Uterus (tissue), 3 donors: ENCODE measurements at regions not wholly inside any gene's neighbourhood (a gene's known extent, or its start where the extent isn't known, plus 50 kb on each side); places are given as distances from the start of the nearest gene placed in this dataset.

ENCODE experiments used
- DNase-seq, 2 donors: peaks; one replicate each; pipeline ENCODE4 v3.0.0-alpha.2; 2019 to 2020
- H3K27ac ChIP-seq, 2 donors: fragments of 200-600 bp; sonication (generic); 1 replicate in 1 of 2; 2 replicates in 1 of 2; pipeline ENCODE4 v1.5.1; 2016 to 2018
- H3K27me3 ChIP-seq, 2 donors: fragments of 200-600 bp; sonication (generic); one replicate each; pipeline ENCODE4 v1.5.1; 2018 to 2019; ENCODE audit warnings: control low read depth in 1 of 2
- H3K36me3 ChIP-seq, 2 donors: fragments of 200-600 bp; sonication (generic); one replicate each; pipeline ENCODE4 v1.5.1; 2019; ENCODE audit warnings: control low read depth in 1 of 2
- H3K4me1 ChIP-seq, 2 donors: fragments of 200-600 bp; sonication (generic); one replicate each; pipeline ENCODE4 v1.5.1; 2018 to 2019; ENCODE audit warnings: control low read depth in 1 of 2
- H3K4me3 ChIP-seq, 2 donors: fragments of 200-600 bp; sonication (generic); 1 replicate in 1 of 2; 2 replicates in 1 of 2; pipeline ENCODE4 v1.5.1; 2018 to 2019; ENCODE audit warnings: mild to moderate bottlenecking in 1 of 2
- H3K9me3 ChIP-seq, 2 donors: fragments of 200-600 bp; sonication (generic); one replicate each; pipeline ENCODE4 v1.5.1; 2019; ENCODE audit warnings: control low read depth in 1 of 2
- POLR2A ChIP-seq, 2 donors: fragments of 450-650 bp; IDR thresholded peaks; one replicate each; pipeline ENCODE4 v1.6.1; 2016; ENCODE audit warnings: antibody characterized with exemption in 2 of 2, mild to moderate bottlenecking in 1 of 2, moderate library complexity in 1 of 2
- intact Hi-C: fragments of 100-400 bp; cut with DNase I; formaldehyde crosslinking; loops from one replicate; pipeline ENCODE4 v1.15.1; 2023; ENCODE audit warnings: low total_unique reads
- TF ChIP-seq, protein P1 (sequence below), 4 experiments: fragments of 200-600 bp in 2 of 4; fragments of 450-650 bp in 2 of 4; sonication (generic) in 2 of 4; IDR thresholded peaks; one replicate each; pipeline ENCODE4 v1.5.1; 2016 to 2019; ENCODE audit warnings: antibody characterized with exemption in 4 of 4, mild to moderate bottlenecking in 2 of 4, moderate library complexity in 1 of 4
- donor health status: DM: yes; HTN: yes; CAD: no.

DNA sequence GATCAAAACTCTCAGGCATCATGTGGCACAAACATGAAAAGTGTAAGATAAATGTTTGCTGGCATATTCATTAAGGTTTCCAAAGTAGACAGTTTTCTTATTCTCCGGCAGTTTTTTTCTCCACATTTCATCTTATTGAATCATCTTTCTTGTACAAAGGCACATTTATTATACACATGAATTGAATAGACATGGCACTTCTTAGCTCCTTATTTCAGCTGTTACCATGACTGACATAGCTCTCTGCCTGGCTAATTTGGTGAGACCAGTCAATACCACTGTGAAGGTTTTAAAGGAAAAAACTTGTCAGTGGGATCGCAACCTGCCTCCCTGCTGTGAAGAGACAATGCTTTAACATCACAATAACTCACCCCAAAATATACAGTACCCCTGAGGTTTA is 285.0 kb upstream of the PCDH20 start:
- Histone ChIP-seq H3K36me3 (no peaks in the 10 kb centered on the region), H3K27ac (no peak overlapping the region), H3K4me1 (no peaks in the 10 kb centered on the region), H3K9me3 (no peaks in the 10 kb centered on the region), H3K4me3 (no peak overlapping the region), H3K27me3 (no peaks in the 10 kb centered on the region)
- intact Hi-C loops: no loop called here
- no peak for DNase-seq
- no peak for TF ChIP-seq POLR2A (IDR thresholded peaks at IDR 0.05)
- TF ChIP-seq, protein P1, sequence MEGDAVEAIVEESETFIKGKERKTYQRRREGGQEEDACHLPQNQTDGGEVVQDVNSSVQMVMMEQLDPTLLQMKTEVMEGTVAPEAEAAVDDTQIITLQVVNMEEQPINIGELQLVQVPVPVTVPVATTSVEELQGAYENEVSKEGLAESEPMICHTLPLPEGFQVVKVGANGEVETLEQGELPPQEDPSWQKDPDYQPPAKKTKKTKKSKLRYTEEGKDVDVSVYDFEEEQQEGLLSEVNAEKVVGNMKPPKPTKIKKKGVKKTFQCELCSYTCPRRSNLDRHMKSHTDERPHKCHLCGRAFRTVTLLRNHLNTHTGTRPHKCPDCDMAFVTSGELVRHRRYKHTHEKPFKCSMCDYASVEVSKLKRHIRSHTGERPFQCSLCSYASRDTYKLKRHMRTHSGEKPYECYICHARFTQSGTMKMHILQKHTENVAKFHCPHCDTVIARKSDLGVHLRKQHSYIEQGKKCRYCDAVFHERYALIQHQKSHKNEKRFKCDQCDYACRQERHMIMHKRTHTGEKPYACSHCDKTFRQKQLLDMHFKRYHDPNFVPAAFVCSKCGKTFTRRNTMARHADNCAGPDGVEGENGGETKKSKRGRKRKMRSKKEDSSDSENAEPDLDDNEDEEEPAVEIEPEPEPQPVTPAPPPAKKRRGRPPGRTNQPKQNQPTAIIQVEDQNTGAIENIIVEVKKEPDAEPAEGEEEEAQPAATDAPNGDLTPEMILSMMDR (IDR thresholded peaks at IDR 0.05): no peak

DNA sequence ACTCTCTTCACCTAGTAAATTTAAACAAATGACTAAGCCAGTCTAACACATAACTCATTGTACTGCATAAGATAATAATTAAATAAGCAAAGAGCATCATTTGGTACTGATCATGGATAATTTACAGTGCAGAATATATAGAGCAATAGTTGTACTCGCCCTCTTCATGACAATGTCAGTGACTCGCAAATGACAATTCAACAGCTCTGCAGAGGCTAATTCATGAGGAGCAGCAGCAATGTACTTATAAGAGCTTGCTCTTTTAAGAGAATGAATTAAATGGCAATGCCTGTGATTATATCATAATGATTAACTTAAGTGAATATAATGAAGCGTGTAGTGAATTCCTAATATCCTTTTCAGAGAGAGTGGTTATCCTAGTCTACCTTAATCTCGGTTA is 284.5 kb upstream of the PCDH20 start:
- Histone ChIP-seq H3K4me1 (no peaks in the 10 kb centered on the region), H3K4me3 (no peak overlapping the region), H3K27me3 (no peaks in the 10 kb centered on the region), H3K27ac (no peak overlapping the region), H3K36me3 (no peaks in the 10 kb centered on the region), H3K9me3 (no peaks in the 10 kb centered on the region)
- TF ChIP-seq, protein P1 (IDR thresholded peaks at IDR 0.05): no peak
- TF ChIP-seq POLR2A (IDR thresholded peaks at IDR 0.05): no peak
- intact Hi-C loops: no loop called here
- DNase-seq: no peak

DNA sequence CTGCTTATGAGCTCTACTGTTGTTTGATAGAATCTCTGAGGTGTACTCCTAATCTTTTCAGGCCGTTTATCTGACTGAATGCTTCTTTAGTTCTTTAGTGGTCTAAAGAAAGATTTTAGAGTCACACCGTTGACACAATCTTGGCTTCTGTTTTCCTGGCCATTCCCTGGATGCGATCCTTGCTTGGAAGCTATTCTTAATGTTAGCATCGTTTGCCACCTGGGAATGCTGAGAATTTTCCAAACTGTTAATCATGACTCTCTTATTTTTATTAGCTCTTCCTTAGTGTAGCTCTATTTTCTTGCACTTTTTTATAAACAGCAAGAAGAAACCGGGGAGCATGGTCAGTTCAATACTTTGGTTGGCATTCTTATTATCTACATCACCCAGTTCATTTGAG is 281.0 kb upstream of the PCDH20 start:
- intact Hi-C loops: no loop called here
- Histone ChIP-seq H3K4me3 (no peak overlapping the region), H3K36me3 (no peaks in the 10 kb centered on the region), H3K9me3 (no peaks in the 10 kb centered on the region), H3K27ac (no peak overlapping the region), H3K4me1 (no peaks in the 10 kb centered on the region), H3K27me3 (no peaks in the 10 kb centered on the region)
- no peak for DNase-seq
- no peak for TF ChIP-seq POLR2A (IDR thresholded peaks at IDR 0.05)

DNA sequence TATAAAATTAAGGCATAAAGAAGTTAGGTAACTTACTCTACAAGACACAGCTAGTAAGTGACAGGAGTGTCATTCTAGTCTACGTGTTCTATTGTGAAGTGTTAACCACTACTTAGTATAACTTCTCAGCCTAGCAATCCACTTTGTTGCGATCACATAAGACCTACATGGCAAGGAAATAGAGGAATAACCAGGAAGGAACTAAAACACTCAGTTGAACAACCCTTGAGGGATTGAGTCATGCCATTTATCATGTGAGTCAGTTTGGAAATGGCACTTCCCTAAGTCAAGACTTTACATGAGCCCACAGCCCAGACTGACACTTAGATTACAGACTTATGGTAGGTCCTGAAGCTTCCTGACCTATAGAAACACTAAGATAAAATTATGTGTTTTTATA is 279.5 kb upstream of the PCDH20 start:
- TF ChIP-seq, protein P1 (IDR thresholded peaks at IDR 0.05): no peak
- TF ChIP-seq POLR2A (IDR thresholded peaks at IDR 0.05): no peak
- Histone ChIP-seq H3K9me3 (no peaks in the 10 kb centered on the region), H3K27me3 (no peaks in the 10 kb centered on the region), H3K4me3 (no peak overlapping the region), H3K27ac (no peak overlapping the region), H3K4me1 (no peaks in the 10 kb centered on the region), H3K36me3 (no peaks in the 10 kb centered on the region)
- intact Hi-C loops: no loop called here
- no peak for DNase-seq

DNA sequence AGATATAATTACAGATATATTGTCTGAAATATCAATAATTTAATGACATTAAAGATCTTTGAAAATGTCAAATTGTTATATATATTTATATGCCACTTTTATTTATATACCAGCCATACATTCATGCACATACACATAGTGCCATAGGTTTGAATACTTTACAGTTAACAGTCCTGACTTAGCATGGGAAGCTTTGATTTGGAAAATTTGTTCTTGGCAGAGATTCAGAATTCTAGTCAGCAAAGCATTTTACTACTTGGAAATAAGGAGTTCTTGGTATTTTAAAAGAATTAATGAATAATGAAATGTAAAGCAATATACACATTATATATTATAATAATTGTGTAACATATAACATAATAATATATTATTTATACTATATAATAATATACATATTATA is 277.0 kb upstream of the PCDH20 start:
- Histone ChIP-seq H3K4me1 (no peaks in the 10 kb centered on the region), H3K9me3 (no peaks in the 10 kb centered on the region), H3K27ac (no peak overlapping the region), H3K36me3 (no peaks in the 10 kb centered on the region), H3K27me3 (no peaks in the 10 kb centered on the region), H3K4me3 (no peak overlapping the region)
- intact Hi-C loops: no loop called here
- TF ChIP-seq POLR2A (IDR thresholded peaks at IDR 0.05): no peak
- TF ChIP-seq, protein P1 (IDR thresholded peaks at IDR 0.05): no peak
- no peak for DNase-seq

DNA sequence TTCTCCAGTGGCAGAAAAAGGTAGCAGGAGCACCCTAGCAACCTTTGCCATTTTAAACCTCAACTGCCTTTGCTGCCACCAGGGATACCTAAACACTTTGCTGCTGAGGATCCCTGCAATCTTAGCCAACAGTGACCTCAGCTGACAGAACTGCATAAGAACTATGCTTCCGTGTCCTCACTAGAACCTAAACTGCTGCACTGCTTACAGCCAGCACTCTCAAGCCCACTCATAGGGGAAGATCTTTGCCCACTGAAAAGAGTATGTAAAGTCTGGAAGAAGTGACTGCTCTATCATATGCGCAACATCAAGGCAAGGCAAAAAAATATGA is 270.0 kb upstream of the PCDH20 start:
- H3K36me3 ChIP-seq: no peaks in the 10 kb centered on the region
- intact Hi-C loops: no loop called here
- H3K27me3 ChIP-seq: no peaks in the 10 kb centered on the region
- no peak for DNase-seq
- H3K4me1 ChIP-seq: no peaks in the 10 kb centered on the region
- TF ChIP-seq, protein P1 (IDR thresholded peaks at IDR 0.05): no peak
- no peak for TF ChIP-seq POLR2A (IDR thresholded peaks at IDR 0.05)
- H3K27ac ChIP-seq: no peak overlapping the region
- H3K9me3 ChIP-seq: no peaks in the 10 kb centered on the region
- H3K4me3 ChIP-seq: no peak overlapping the region
